EH (cell line): ENCODE measurements at regions not wholly inside any gene's neighbourhood (a gene's known extent, or its start where the extent isn't known, plus 50 kb on each side); places are given as distances from the start of the nearest gene placed in this dataset.
"Not testable (repeated sequence)": the region's sequence is repeated elsewhere in the genome, so short reads cannot be mapped to it uniquely, and the experiment has no call there.

Experiments used
- DNase-seq: peaks from one replicate; pipeline ENCODE4 v3.0.0-alpha.2; 2015; ENCODE audit warnings: low read depth

GRCh38 chrX:76509775-76510174, 82.3 kb downstream of the MAGEE1 start:
- no peak for DNase-seq

- DNase-seq = no peak
Observed at GRCh38 chrX:76517544-76517943, 90.0 kb downstream of the MAGEE1 start.

GRCh38 chrX:76520273-76521054, 93.0 kb downstream of the MAGEE1 start:
- no peak for DNase-seq

- DNase-seq = not testable (repeated sequence)
Observed at GRCh38 chrX:76535675-76536074, 108.2 kb downstream of the MAGEE1 start.

DNA sequence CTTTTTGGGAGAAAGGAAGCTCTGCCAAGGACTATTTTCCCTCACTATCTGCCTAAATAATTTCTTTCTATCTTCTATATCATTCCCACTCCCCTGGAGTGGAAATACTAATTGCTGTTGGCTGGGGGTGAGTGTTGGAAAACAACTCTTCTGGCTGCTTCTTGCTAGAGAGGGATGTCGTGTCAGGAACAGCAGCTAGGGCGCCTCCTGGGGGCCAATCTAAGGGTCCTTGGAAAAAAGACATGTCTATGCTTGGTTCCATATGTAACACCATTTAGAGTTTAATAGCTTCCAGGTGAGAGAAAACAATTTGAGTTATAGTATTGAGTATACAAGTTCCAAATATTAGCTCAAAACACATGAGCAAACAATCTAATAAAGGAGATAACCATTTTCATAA, 111.3 kb downstream of the MAGEE1 start:
- no peak for DNase-seq

DNA sequence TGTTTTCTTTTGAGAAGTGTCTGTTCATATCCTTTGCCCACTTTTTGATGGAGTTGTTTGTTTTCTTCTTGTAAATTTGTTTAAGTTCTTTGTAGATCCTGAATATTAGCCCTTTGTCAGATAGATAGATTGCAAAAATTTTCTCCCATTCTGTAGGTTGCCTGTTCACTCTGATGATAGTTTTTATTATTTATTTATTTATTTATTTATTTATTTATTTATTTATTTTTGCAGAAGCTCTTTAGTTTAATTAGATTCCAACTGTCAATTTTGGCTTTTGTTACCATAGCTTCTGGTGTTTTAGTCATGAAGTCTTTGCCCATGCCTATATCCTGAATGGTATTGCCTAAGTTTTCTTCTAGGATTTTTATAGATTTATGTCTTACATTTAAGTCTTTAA, 115.9 kb downstream of the MAGEE1 start:
- DNase-seq = not testable (repeated sequence)

DNA sequence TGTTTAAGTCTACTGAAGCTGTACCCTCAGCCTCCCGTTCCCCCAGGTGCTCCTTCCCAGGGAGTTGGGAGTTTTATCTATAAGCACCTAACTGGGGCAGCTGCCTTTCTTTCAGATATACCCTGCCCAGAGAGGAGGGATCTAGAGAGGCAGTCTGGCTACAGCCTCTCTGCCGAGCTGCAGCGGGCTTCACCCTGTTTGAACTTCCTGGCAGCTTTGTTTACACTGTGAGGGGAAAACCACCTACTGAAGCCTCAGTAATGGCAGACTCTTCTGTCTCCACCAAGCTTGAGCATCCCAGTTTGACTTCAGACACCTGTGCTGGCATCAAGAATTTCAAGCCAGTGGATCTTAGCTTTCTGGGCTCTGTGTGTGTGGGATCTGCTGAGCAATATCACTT, 122.5 kb downstream of the MAGEE1 start:
- no peak for DNase-seq

- DNase-seq = no peak
Observed at GRCh38 chrX:76555269-76555668, 127.8 kb downstream of the MAGEE1 start.

DNA sequence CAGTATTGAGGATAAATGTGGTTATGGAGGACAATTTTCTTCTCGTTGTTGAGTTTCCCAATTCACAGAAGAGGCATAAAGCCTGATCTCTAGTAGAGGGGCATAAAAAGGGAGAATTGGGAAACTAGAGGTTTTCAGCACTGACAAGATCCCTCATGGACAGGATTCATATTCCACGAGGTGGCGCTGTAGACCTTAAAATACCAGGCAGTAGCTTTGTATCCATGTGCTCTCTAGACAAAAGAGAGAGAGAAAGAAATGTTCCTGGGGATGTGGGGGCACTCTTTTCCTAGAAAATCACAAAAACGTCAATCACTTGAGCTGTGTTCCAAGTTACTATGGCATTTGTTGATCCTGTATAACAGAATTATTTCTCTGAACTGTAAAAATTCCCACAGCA, 128.3 kb downstream of the MAGEE1 start:
- DNase-seq = peak; percentile 14

GRCh38 chrX:76564842-76565241, 137.3 kb downstream of the MAGEE1 start:
- DNase-seq = not testable (repeated sequence)

DNA sequence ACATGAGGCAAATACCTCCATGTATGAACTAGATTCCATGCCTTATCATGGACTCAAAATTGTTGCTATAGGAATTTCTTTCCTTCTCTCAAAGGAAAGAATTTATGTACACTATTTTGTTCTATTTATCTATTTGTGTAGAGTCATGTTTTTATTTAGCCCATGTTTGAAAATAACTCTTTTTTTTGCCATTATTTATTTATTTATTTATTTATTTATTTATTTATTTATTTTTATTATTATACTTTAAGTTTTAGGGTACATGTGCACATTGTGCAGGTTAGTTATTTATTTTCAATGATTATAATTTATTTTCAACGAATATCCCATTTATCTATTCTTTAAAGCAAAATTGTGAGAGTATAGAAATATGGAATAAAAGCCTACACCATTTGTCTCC, 177.9 kb downstream of the MAGEE1 start:
- no peak for DNase-seq

DNA sequence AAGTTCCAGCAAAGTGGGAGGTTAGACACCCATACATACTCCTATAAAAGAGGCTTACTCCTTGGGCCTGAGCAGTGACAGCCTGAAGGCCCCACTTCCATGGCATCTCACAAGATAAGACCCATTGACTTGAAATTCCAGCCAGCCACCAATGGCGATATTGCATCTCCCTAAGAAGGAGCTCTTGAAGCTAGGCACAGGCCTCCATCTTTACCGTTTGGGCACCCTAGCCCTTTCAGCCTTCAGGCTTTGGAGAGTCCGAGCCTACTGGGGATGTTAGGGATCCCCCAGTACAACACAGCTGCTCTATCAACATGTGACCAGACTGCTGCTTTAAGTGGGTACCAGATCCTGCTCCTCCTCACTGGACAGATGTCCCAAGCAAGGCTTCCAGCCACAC, 189.5 kb downstream of the MAGEE1 start:
- no peak for DNase-seq

- DNase-seq = no peak
Observed at GRCh38 chrX:76643590-76643989, 216.1 kb downstream of the MAGEE1 start.

- DNase-seq = not testable (repeated sequence)
Observed at GRCh38 chrX:76651369-76651768, 223.9 kb downstream of the MAGEE1 start.

- DNase-seq = no peak
Observed at GRCh38 chrX:76657499-76657898, 230.0 kb downstream of the MAGEE1 start.
